GM18505 (cell line): ENCODE measurements at regions not wholly inside any gene's neighbourhood (a gene's known extent, or its start where the extent isn't known, plus 50 kb on each side); places are given as distances from the start of the nearest gene placed in this dataset.

Experiments used
- ATAC-seq: cut with Tn5 transposase; IDR thresholded peaks from one replicate; pipeline ENCODE4 v1.9.1; 2021; ENCODE audit not compliant: unreplicated experiment
- POLR2A ChIP-seq: IDR thresholded peaks from 4 replicates; pipeline ENCODE4 v1.6.1; 2011; ENCODE audit warnings: borderline replicate concordance; ENCODE audit not compliant: insufficient read depth, insufficient read length; ENCODE audit errors: extremely low read depth

DNA sequence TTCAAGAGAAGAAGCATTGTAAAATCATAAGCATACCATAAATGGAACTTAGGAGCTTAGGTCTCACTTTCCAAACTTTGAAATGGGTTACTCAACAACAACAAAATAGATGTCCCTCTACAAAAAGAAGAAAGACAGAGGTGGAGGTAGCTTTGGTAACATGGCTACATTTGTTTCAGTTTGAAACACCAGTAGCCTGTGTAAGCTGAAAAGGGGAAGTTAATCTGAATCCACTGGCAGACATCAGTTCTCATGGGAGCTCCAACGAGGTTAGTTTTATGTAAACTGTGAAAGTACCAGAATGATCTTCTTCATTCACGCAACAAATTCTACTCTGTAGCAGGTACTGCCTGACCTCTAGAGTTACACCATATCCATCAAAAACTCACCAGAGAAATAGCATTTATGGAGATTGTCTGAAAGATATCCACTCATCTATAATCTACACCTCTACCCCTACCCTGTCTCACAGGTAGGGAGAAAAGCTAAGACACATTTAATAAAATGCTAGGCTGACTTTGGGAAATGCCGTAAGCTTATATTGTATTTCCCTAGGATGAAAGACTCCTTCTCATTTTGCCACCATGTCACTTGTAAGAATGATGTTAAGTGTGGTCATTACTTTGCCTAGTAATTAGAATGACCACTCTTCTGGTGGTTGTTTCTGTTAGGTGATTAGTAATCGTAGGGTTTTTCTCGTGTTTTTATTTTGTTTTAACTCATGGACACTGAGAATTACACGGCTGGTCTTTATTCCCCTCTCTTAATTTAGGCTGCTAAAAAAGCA is 224.1 kb downstream of the ASCL1 start:
- TF ChIP-seq POLR2A = no peak
- ATAC-seq = peak; percentile 94

DNA sequence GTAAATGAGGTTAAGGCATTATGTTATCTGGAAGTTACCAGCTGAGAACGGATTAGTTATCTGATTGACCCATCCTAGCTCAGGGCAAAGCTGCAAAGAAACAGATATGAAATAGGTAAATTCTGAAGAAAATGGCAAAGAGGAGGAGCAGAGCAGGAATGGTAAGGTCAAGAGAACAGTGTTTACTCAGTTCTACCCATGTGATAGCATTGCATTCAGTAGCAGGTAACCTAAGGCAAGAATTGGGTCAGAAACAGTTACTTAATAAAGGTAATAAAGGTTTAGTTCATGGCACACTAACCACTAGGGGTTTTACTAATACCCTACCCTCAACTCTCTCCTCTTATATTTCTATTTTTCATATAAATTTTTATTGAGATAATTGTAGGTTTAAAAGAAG is 224.8 kb downstream of the ASCL1 start:
- TF ChIP-seq POLR2A = no peak
- ATAC-seq = no peak

DNA sequence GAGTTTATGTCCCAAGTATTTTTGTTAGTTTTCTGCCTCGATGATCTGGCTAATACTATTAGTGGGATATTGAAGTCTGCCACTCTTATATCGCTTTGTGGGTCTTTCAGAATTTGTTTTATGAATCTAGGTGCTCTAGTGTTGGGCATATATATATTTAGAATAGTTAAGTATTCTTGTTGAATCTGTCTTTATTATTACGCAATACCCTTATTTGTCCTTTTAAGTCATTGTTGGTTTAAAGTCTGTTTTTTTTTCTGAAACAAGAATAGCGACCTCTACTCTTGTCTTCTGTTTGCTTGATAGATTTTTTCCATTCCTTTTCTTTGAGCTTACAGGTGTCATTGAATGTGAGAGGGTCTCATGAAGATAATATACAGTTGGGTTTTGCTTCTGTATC is 239.0 kb downstream of the ASCL1 start:
- no peak for ATAC-seq
- TF ChIP-seq POLR2A = no peak

DNA sequence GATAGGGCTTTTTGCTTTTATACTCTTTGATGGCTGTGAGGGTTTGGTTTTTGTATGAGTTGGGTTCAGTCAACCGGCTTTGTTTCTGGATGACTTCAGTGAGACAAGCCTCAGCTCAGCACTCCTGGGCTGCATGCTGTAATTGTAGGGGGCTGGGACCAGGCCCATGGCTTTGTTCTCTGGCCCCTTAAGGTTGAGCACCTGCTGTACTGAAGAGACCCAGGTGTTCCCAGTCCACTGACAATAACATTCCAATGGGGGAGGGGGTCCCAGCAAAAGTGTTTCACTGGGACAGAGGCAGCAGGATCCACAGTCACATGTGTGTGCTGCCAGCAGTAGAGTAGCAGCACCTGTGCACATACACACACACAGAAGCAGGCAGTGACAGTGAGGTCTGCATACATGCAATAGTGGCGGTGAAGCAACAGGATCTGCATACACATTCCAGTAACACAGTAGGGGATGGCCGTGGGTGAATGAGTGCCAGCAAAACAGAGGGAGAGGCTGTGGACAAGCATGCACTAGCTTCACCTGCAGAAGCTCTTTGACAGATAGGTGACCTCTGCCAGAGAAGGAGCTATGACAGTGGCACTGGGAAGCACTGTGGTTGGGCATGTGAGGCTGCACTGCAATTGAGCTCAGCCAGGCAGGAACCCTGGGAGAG is 240.4 kb downstream of the ASCL1 start:
- no peak for TF ChIP-seq POLR2A
- no peak for ATAC-seq

DNA sequence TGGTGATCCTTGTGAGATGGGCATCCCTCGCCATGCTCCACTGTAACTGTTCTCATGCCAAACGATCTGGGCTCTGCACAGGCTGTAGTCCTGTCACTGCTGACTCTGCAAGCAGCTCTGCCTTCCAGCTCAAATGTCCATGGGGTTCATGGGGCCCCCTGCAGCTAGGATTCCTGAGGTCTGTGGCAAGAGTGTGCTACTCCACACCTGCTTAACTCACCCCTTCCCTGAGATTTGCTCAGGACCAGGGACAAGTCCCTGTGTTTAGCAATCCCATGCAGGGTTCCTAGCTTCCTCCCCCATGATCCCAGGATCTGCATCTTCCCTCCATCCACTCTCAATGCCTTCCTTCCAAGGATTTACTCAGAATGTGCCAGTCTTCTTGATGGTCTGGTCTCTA is 241.0 kb downstream of the ASCL1 start:
- ATAC-seq = no peak

DNA sequence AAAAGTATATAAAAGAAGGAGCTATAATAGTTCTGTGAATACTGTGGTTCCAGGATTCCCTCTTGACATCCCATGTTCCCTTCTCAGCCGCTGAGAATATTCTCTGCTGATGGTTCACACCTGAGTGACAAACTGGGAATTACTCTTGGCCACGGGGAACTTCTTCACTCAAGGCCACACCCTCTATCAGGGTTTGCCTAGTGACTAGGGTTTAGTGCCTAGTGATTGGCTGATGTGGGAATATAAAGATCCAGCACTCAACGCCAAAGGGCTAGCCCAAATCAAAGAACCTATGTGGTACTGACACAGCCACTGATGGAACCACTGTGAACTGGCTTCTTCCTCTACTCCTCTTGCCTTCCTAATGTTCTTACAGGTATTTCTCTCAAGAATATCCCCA is 248.4 kb downstream of the ASCL1 start:
- ATAC-seq = no peak
- TF ChIP-seq POLR2A = no peak

More for the DNA sequence above, 241.0 kb downstream of the ASCL1 start:
- no peak for TF ChIP-seq POLR2A

DNA sequence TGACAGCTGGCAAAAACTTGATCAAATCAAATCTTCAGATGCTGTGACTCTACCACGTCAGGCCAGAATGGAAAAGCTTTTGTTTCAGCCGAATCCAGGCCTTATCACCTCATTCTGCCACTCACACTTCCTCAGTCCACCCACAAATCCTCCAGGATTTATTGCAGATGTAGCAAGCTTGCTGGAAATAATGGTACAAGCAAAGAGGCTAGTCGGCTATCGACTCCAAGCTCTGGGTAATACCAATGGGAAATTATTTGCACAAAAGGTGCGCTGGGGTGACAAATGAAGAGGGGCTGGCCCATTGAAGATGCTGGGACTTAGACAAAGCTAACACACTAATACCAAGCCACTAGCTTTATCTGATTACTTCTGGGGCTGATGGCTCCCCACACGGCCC is 250.5 kb downstream of the ASCL1 start:
- ATAC-seq = no peak
- TF ChIP-seq POLR2A = no peak

DNA sequence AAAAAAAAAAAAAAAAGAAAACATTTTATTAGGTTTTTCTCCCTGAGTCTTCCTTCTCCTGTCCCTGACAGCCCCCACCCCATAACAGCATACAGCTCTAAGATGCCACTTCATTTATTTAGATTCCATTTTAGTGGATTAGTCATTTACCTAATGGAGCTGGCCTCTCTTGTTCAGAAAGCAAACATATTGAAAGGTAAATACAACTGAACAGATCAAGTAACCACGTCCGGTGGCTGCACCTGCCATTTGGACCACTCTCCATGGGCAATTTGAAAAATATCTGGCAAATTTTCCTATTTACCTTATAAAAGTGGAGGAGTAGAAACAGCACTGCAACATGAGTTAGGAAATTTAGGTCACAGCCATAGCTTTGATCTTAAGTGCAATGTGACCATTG is 254.6 kb downstream of the C12orf42 start:
- ATAC-seq = no peak
- no peak for TF ChIP-seq POLR2A

DNA sequence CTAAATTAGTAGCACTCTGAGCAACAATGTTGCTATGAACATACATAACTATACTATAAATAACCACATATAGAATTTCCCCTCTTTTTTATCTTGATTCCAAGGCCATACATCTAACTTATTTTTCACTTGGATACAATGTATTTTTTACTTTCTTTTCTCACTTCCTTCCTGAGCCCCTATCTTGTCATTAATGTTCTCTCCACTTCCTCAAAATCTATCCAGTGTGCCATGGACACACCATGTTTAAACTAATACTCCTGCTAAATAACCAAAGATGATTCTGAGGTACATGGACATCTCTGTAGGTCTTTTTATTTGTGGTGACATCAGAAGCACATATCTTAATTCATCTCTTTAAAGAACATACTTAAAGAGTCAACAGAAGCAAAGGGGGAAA is 251.2 kb downstream of the C12orf42 start:
- no peak for ATAC-seq
- TF ChIP-seq POLR2A = no peak

DNA sequence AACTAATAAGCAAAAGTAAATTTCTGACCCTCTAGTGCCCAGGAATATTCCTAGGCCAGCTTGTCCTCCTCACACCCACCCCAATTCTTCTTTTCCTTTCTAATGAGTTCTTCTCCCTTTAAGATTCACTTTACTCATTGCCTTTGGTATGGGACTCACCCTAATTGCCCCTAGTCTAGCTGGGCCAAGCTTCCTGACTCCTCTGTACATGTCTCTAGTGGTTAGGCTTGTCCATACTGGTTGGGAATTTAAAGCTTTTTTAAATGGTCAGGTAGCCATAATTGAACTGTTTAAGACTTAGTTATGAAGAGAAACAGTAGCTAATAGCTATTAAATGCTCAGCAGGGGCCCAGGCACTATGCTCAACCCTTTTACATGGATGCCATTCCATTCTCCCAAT is 248.2 kb downstream of the C12orf42 start:
- TF ChIP-seq POLR2A = no peak
- no peak for ATAC-seq

DNA sequence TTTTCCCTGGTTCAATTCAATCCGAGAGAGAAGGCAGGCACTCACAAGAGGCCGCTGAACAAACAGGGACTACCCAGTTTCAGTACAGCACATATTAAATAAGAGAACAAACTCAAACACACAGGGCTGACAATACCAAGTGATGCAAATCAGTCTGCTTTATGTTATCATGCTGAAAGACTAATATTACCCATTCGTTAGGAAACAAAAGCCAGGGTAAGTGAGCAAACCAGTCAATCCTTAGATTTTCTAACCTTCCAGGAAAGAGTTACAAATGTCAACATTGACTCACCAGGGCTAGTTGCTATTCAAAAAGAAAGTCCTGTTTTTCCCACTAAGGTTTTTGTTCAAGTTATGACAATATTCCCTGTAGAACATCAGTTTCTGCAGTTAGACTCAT is 246.2 kb downstream of the C12orf42 start:
- no peak for ATAC-seq
- TF ChIP-seq POLR2A = no peak

DNA sequence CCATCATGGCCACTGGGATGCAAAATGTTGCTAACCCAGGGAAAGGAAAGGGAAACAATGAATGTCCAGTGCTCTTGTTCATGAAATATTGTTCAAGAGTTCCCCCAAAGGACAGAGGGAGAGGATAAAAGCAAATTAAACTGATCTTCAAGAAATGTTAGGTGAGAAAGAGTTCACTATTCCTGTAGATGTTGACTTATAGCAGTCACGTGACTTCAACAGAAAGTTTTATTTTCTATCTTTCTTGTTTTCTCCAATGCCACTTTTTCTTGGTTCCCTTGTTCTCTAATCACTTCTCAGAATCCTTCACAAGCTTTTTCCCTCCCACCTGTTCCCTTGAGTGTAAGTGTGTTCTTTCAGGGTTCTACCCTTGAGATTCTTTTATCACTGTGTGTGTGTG is 245.3 kb downstream of the C12orf42 start:
- ATAC-seq = no peak
- no peak for TF ChIP-seq POLR2A
